Activated CD4-positive, alpha-beta T cell treated with anti-CD3 and anti-CD28 coated beads, Interleukin-10, Interleukin-2, amounts not matched to agents 100 ng/mL and 50 ng/mL, durations not matched to agents 16 hours and 8 hours (primary cell): ENCODE measurements at regions not wholly inside any gene's neighbourhood (a gene's known extent, or its start where the extent isn't known, plus 50 kb on each side); places are given as distances from the start of the nearest gene placed in this dataset.

Experiments
- DNase-seq: peaks from one replicate; pipeline ENCODE4 v3.0.0-alpha.2; 2020

- DNase-seq: no peak
Observed at GRCh38 chr5:175103746-175104145, 340.2 kb downstream of the DRD1 start.

- no peak for DNase-seq
Observed at GRCh38 chr5:175102717-175103116, 341.3 kb downstream of the DRD1 start.

DNA sequence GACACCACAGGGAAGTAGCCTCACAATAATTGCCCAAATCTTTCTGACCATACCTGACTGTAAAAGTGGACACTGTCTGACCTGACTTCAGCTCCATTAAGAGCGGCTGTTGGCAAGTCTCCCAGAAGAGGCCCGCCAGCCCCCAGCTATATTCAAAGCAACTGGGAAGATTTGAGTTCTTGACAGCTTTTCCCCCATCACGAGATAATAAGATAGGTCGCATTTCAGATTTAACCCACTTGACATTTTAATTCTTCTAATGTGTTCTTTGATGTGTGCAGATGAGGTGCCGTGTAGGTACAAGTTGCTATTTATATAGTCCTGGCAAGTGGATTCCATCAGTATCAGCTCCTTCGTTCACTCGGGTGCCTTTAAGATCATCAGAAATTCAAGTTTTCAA, 345.7 kb downstream of the DRD1 start:
- DNase-seq: no peak

- DNase-seq: no peak
Observed at GRCh38 chr5:175096469-175097165, 347.4 kb downstream of the DRD1 start.

DNA sequence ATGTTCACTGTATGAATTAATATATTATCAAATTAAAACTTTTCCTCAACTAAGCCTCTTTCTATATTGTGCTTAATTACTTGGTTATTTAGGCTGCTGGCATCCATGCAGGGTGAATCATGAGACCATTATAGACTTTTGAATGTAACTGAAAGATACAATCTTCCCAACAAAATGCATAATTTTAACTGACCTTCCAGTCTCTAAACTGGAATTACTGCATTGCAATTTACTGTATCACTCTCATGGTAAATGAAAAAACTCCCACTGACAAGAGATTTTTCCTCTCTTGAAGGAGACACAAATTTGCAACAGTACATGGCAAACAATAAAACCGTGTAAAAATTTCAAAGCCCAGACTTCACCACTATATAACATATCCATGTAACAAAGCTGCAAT, 349.5 kb downstream of the DRD1 start:
- DNase-seq: no peak

- no peak for DNase-seq
Observed at GRCh38 chr5:175092691-175093090, 351.3 kb downstream of the DRD1 start.

DNA sequence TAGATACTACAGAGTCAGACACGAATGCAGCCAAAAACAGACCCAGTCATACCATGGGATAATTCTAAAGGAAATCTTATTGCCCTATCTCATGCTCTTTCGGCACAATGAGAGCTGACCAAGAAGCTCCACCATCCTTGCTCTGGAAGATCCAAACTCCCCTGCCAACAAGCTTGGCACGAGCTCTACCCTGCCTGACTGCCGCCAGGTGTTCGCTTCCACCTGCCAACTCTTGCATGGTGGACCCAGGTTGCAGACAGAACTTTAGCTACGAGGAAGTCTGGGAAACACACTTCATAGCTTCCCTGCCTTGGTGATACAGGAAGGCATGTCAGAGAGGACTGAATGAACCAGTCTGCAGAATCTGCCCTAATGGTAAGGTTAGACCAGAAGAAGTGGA, 355.0 kb downstream of the DRD1 start:
- DNase-seq: no peak

- DNase-seq: no peak
Observed at GRCh38 chr5:175082866-175083590, 358.6 kb downstream of the MSX2 start.

DNA sequence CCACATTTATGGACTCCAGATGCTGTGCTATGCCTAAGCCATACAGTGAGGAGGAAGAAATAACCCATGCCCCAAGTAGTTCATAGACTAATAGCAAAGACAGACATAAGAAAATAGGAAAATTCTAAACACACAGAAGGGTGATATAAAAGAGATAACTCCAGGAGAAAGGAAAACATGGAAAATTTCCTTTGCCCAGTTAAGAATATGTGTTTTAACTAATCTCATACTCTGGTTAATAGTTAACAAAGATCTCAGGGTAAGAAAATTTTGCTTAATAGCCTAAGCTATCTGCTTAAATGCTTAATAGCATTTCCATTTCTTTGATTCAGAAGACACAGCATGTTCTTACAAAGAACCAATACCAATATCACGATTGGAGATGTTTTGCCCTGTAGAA, 358.0 kb downstream of the MSX2 start:
- no peak for DNase-seq

DNA sequence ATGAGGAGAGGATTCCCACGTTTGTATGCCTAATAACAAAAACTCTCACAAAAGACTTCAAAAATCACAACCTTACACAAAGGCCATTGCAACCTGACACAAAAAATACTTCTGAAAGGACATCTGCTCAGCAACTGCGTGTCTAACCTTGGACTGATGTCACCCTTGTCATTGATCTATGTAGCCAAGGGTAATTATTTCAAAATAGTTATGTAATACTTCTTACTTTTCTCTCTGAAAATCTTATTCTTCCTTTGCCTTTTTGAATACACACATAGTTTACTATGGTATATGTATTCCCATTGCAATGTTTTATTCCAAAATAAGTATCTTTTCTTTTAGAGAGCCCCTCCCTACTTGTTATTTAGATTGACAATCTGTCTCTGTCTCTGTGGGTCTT, 355.3 kb downstream of the MSX2 start:
- DNase-seq: no peak

- no peak for DNase-seq
Observed at GRCh38 chr5:175070283-175070682, 345.9 kb downstream of the MSX2 start.

- no peak for DNase-seq
Observed at GRCh38 chr5:175060257-175060656, 335.9 kb downstream of the MSX2 start.

- DNase-seq: peak; percentile 18
Observed at GRCh38 chr5:175059687-175060211, 335.4 kb downstream of the MSX2 start.

GRCh38 chr5:175056831-175057230, 332.4 kb downstream of the MSX2 start:
- no peak for DNase-seq

DNA sequence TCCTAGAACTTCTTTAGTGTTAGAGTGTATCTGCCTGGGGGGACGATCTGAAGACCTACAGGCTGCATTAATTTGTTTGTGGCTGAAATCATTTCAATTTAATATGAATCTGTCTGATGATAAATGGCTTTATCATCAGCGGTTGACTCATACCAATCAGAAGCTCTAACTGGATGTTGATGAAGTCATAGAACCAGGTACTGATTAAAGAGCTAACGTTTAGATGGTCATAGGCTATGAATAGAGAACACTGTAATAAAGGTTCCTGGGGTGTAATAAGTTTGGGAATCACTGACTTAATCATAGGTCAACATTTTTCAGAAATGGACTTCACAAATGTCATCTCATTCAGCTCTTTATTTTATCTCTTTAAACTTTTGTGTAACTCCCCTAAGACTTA, 329.9 kb downstream of the MSX2 start:
- no peak for DNase-seq

DNA sequence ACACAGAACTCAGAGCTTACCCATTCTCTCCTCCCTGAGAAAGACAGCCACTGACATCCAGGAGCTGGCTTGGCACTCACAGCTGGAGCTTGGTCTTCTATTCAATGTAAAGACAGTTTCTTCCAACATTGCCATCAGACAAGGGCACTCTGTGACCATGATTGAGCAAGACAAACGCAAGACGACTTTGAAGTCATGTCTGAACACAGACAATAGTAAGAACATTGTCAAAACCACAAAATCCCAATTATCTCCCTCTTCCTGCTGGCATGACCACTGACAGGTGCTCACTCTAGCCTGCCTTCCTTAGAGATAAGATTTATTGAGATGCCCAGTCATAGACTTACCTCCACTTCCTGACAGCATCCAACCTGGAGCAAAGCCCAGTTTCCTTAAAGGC, 328.0 kb downstream of the MSX2 start:
- no peak for DNase-seq

GRCh38 chr5:175047048-175047447, 322.7 kb downstream of the MSX2 start:
- DNase-seq: no peak

- DNase-seq: no peak
Observed at GRCh38 chr5:175045820-175046219, 321.4 kb downstream of the MSX2 start.

DNA sequence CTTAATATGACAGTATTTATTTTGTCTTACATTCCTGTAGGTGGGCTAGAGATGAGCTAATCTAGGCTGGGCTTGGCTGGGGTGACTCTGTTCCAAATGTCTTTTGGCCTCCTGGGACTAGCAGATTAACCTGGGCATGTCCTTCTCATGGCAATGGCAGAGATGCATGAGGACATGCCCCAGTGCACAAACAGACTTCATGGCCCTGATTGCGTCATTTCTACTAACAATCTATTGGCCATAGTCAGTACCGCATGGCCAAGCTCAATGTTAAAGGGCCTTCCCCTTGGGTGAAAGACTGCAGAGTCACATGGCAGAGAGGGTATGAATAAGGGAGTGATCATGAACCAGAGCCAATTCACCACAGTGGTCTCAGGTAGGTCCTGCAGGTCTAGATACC, 313.4 kb downstream of the MSX2 start:
- DNase-seq: no peak

- DNase-seq: no peak
Observed at GRCh38 chr5:175035882-175036533, 311.6 kb downstream of the MSX2 start.

DNA sequence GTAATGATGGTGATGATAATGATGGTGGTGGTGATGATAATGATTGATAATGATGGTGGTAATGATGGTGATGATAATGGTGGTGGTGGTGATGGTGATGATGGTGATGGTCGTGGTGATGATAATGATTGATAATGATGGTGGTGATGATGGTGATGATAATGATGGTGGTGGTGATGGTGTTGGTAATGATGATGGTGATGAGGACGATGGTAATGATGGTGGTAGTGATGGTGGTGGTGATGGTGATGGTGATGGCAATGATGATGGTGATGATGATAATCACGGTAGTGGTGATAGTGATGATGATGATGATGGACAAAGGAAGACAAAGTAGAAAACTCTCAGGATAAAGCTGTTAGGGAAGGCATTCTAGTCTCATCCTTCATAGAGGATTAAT, 310.5 kb downstream of the MSX2 start:
- no peak for DNase-seq

- no peak for DNase-seq
Observed at GRCh38 chr5:175032741-175033151, 308.4 kb downstream of the MSX2 start.

DNA sequence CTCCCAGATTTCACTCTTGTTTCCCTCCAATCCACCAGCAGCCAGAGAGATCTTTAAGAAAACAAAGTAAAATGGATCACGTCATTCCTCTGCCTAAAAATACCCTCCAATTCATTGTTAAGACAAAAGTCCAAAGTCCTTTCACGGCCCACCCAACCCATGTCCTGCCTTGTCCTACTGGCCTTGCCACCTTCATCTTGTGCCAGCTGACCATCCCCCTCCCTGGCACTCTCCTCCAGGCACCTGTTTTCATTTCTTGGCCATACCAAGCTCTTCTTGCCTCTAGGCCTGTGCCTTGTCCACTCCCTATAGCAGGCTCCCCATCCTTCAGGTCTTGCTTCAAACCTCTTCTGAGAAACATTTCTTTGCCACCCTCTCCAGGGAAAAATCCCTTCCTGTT, 307.6 kb downstream of the MSX2 start:
- DNase-seq: no peak

DNA sequence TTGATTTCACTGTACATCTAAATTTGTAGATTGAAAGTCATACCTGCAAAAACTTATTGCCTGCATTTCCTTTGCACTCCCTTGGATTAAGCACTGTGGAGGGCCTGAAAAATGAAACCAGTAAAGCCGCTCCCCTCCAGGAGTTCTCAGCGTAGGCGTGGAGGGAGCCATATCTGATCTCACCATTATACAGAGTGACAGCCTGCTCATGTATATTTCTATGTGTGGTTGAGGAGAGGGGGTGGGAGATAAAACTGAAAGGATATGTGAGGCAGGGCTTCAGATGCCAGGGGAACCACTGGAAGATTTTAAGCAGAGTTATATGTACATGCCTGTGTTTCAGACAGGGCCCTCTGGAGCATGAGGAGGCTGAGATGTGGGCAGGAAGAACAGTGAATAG, 303.0 kb downstream of the MSX2 start:
- no peak for DNase-seq
